ENCODE measurements at regions not wholly inside any gene's neighbourhood (a gene's known extent, or its start where the extent isn't known, plus 50 kb on each side); places are given as distances from the start of the nearest gene placed in this dataset.
"Not testable (repeated sequence)": the region's sequence is repeated elsewhere in the genome, so short reads cannot be mapped to it uniquely, and the experiment has no call there.

DNA sequence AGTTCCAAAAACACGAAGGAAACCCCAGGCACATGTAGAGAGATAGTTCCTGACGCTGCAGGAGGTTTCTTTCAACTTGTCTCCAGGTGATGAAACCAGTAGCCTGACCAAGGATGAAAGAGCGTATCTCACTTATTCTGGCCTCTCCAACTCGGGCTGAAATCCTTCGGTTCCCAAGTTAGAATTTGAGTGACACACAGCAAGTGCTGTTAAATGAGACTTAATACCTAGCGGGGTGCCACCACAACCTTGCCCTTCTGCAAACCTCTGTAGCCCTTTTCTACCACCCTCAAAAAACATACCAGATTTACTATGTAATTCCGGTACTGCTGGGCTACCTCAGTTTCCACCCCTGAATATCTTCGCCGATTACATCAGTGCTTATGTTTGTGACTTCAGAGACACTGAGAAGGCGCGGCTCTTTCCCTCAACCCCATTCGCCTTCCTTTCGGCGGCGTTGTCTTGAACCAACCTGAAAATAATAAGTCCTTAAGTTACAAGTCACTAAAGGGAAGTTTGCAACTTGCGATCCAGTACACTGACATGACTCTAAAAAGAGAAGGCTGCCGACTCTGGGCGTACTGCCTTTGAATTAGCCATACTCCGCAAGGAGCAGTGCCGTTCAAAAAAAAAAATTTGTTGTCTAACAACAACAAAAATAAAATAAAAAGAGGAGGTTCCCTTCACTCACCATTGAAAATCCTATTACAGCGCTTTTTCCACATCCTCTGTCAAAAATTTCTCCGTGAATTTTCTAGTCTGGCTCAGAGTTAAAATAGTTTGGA lies 194.9 kb upstream of the ZNF184 start:
- intact Hi-C loops (cut with DNase I), result no loop called here
- no peak for DNase-seq (ENCODE audit: low spot score)

- DNase-seq (ENCODE audit: low spot score), result no peak
- intact Hi-C loops (cut with DNase I), result no loop called here
Measured at GRCh38 chr6:27667016-27667656, 194.2 kb upstream of the ZNF184 start.

DNA sequence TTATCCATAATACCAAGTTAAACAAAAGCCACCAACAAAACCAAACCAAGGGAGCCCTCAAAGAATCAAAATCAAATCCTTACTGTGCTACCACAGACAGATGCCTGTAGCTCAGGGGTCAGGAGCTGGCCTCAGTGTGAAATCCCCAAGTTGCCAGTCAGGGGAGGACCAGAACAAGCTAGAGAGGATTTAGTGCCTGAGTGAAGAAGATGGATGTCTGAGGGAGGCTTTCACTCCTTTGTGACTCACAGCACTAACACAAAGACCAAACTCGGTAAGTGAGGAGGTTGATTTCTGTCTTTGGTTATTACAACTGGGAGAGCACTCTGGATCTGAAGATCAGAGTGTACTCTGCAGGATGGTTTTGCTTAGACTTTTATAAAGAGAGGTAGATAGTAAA lies 189.9 kb upstream of the ZNF184 start:
- intact Hi-C loops (cut with DNase I), result no loop called here
- DNase-seq (ENCODE audit: low spot score), result no peak

DNA sequence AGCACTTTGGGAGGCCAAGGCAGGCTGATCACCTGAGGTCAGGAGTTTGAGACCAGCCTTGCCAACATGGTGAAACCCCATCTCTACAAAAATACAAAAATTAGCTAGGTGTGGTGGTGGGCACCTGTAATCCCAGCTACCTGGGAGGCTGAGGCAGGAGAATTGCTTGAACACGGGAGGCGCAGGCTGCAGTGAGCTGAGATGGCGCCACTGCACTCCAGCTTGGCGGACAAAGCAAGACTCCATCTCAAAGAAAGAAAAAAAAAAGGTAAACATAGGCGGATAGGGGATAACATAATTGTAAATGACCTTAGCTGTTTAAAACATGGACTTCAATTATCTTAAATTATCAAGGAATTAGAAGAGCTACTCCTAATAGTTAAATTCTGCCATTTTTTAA lies 189.3 kb upstream of the ZNF184 start:
- DNase-seq (ENCODE audit: low spot score); intact Hi-C loops (cut with DNase I): not testable (repeated sequence)

DNA sequence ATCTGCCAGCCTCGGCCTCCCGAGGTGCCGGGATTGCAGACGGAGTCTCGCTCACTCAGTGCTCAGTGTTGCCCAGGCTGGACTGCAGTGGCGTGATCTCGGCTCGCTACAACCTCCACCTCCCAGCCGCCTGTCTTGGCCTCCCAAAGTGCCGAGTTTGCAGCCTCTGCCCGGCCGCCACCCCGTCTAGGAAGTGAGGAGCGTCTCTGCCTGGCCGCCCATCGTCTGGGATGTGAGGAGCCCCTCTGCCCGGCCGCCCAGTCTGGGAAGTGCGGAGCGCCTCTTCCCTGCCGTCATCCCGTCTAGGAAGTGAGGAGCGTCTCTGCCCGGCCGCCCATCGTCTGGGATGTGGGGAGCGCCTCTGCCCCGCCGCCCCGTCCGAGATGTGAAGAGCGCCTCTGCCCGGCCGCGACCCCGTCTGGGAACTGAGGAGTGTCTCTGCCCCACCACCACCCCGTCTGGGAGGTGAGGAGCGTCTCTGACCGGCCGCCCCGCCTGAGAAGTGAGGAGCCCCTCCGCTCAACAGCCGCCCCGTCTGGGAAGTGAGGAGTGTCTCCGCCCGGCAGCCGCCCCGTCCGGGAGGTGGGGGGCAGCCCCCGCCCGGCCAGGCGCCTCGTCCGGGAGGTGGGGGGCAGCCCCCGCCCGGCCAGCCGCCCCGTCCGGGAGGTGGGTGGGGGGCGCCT lies 180.4 kb upstream of the ZNF184 start:
- DNase-seq (ENCODE audit: low spot score); intact Hi-C loops (cut with DNase I): not testable (repeated sequence)

DNA sequence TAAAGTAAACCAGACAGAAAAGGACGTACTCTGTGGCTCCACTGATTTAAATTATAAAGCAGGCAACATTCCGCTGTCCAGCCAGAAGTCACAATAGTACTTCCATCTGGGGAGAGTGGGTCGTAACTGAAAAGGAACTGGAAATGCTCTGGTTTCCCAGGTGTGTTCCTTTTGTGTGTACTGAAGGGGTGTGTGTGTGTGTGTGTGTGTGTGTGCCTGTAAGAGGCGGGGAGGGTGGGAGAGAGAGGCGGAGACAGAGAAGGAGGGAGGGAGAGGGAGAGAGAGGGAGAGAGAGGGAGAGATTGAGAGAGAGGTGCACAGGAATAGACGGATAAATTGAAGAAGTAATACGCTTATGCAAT lies 178.4 kb upstream of the ZNF184 start:
- no peak for DNase-seq (ENCODE audit: low spot score)
- intact Hi-C loops (cut with DNase I), result no loop called here

DNA sequence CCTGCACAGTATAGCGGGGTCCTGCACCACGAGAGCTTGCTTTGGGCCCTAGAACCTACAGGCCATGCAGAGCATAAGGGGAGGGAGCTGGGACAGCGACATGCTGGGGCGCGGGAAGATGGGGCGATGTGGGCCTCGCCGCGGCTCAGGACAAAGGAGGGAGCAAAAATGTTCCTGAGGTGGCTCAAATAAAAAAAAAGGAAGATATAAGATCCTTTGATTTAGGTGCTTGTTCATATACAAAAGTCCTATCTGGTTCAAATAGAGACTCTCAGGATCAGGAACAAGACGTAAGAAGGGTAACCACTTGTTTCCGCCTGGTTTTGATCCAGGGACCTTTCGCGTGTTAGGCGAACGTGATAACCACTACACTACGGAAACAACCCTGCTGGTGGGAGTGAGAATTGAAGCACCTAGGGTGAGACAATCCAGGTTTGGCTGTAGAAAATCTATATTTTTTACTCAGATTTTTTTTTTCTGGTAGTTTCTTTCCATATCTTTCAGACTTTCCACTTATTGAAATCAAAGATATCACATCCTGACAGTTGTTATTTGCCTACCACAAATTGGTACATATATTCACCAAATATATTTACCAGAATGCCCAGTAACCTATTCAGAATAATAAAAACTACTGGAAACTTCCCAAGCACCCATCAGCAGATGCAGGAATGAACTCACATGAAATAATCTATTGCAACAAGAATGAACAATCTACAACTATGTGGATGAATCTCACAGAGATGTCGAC lies 177.9 kb upstream of the ZNF184 start:
- DNase-seq (ENCODE audit: low spot score), result no peak

DNA sequence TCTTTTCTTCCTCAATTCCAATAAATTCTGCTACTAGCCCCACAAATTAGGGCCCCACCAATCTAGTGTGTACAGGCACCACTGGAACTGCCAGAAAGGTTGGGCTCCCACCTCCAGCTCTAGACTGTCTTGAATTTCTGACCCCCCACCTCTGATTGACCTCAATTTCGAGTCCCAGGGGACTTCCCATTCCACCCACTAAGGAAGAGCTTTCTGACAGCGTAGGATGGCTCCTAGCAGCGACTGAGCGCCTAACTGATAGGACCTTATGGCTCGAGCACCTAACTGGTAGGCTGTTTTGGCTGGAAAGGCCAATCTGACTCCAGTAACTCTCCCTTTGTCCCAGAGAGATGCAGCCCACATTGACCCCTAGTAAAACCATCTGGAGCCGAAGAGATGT lies 171.6 kb upstream of the ZNF184 start:
- intact Hi-C loops (cut with DNase I), result no loop called here

More for the DNA sequence above, 177.9 kb upstream of the ZNF184 start:
- intact Hi-C loops (cut with DNase I), result no loop called here

GRCh38 chr6:27642744-27643456 lies 170.0 kb upstream of the ZNF184 start:
- no peak for DNase-seq (ENCODE audit: low spot score)
- intact Hi-C loops (cut with DNase I), result no loop called here

More for the DNA sequence above, 171.6 kb upstream of the ZNF184 start:
- DNase-seq (ENCODE audit: low spot score), result no peak

DNA sequence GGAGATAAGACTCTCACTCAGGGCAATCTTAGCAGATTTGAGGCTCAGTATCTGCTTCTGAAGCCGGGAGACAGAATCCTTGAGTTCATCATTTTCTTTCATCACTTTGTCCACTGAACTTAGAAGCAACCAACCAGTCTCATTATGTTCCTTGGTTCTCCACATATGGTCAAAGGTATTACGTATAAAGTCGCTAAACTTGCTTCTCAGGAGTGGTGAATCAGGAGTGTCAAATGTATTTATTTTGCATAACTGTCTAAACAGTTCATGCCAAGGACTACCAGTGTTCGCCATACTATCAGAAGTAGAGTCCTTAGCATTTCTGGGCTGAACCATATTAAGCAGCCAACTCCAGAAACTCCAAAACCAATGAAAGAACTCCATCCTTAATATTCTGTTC lies 163.0 kb upstream of the ZNF184 start:
- DNase-seq (ENCODE audit: low spot score); intact Hi-C loops (cut with DNase I): not testable (repeated sequence)

DNA sequence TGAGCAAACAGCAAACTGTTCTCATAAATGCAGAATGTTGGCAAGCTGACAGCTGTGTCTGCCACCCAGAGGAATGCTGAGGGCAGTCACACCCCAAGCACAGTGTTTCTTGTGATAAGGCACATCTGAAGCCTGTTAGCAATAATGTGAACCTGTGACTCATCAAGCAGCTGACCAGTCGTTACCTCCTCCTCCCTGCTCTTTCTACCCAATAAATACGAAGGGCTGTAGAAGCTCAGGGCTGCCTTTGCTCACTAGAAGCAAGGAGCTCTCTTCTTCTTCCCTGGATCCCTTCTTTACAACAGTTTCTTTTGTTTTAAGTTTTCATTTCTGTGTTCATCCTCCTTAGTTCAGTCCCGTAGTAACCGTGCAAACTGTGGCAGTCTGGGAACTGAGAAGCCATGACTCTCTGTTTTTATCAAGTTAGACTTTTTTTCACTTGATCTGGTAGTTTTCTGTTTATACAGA lies 160.3 kb upstream of the ZNF184 start:
- intact Hi-C loops (cut with DNase I), result not testable (repeated sequence)

DNA sequence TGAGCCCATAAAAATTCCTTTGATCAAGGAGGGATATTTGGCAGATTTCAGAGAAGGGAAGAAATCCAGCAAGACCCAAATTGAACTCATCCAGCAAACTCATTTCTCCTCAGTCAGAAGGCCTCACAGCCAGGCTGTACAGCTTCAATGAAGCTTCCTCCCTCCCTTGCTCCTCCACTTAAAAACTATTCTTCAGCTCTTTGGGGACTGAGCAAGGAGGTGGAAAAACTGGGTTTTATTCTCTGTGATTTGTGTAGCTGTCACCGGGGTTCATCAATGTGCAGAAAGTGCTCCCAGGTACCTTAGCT lies 158.7 kb upstream of the ZNF184 start:
- no peak for DNase-seq (ENCODE audit: low spot score)
- intact Hi-C loops (cut with DNase I), result no loop called here

More for the DNA sequence above, 160.3 kb upstream of the ZNF184 start:
- not testable (repeated sequence) for DNase-seq (ENCODE audit: low spot score)

DNA sequence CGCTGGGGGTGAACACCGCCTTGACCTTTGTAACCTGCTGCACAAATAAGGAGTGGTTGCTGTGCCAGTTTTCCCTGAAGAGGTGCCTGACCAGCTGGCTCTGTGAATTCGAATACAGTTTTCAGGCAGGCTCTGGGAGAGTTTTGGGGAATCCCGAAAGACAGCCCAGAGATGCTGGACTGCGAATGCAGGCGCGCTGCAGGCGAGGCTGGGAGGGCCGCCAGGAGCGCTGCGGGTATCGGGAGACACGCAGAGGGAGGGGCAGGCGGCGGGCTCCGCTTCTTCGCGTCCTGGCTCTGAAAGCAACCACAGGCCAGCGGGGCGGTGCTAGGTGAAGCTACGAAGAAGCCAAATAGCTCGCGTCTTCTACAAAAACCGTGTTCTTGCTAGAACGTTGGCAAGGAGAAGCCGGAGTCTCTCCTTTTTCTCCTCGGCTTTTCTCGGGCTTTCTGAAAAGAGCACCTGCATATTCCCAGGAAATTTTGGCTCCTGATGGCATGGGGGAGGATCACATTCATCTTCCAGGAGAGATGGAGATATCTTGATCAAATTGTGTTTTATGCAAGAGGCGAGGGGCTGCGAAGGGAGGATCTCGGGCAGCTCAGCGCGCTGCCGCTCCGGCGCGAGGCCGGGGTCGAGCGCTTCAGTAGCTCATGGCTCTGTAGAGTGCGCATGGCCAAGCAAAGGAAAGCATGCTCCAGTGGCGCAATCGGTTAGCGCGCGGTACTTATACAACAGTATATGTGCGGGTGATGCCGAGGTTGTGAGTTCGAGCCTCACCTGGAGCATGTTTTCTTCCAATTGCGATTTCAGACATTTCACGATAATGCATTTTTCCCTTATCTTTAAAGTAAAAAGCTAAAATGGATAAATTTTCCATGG lies 158.1 kb upstream of the ZNF184 start:
- intact Hi-C loops (cut with DNase I), result no loop called here
- DNase-seq (ENCODE audit: low spot score), result no peak

- DNase-seq (ENCODE audit: low spot score), result no peak
- intact Hi-C loops (cut with DNase I), result no loop called here
Measured at GRCh38 chr6:27624694-27625262, 151.9 kb upstream of the ZNF184 start.

DNA sequence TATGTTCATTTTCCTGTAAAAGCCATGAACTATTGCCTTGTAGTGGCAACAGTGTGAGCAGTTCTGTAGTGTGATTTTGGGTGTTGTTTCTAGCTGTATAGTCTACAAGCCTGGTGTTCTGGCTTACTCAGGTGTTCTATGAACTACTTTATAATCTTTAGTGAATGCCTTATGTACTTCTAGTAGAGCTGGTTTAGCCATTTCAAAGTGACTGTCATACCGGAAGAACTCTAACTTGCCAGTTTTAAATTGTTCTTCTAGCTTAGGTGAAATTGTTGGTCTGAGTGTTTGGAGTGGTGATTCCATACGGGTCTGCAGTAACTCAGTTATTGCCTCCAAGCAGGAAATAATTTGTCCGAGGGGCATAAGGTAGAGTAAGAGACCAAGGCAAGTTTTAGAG lies 150.2 kb upstream of the ZNF184 start:
- DNase-seq (ENCODE audit: low spot score), result no peak
- intact Hi-C loops (cut with DNase I), result no loop called here

- intact Hi-C loops (cut with DNase I), result no loop called here
- DNase-seq (ENCODE audit: low spot score), result no peak
Measured at GRCh38 chr6:27619436-27619835, 146.5 kb upstream of the ZNF184 start.

- DNase-seq (ENCODE audit: low spot score), result no peak
- intact Hi-C loops (cut with DNase I), result no loop called here
Measured at GRCh38 chr6:27617700-27618689, 145.1 kb upstream of the ZNF184 start.
